GM18870 (cell line): ENCODE measurements at regions not wholly inside any gene's neighbourhood (a gene's known extent, or its start where the extent isn't known, plus 50 kb on each side); places are given as distances from the start of the nearest gene placed in this dataset.
"Not testable (repeated sequence)": the region's sequence is repeated elsewhere in the genome, so short reads cannot be mapped to it uniquely, and the experiment has no call there.

Experiments
- ATAC-seq: cut with Tn5 transposase; IDR thresholded peaks from one replicate; pipeline ENCODE4 v1.9.1; 2021; ENCODE audit warnings: moderate library complexity; ENCODE audit not compliant: unreplicated experiment

DNA sequence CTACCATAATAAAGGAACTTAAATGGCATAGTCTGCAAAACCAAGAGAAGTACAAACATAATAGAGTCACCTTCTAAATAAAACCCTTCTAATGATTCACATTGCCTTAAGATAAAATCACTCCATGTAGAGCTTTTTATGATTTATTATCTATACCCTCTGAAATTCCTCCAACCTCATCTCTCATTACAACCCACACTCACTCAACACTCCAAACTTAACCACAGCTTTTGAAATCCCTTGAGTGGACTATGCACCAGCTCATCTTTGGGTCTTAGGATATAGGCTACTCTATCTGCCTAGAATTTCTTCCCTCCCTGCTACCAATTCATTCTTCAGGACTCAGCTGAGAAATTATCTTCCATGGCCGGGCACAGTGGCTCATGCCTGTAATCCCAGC is 122.5 kb downstream of the CETN3 start:
- ATAC-seq, result no peak

GRCh38 chr5:90285581-90285980 is 124.0 kb downstream of the CETN3 start:
- no peak for ATAC-seq

DNA sequence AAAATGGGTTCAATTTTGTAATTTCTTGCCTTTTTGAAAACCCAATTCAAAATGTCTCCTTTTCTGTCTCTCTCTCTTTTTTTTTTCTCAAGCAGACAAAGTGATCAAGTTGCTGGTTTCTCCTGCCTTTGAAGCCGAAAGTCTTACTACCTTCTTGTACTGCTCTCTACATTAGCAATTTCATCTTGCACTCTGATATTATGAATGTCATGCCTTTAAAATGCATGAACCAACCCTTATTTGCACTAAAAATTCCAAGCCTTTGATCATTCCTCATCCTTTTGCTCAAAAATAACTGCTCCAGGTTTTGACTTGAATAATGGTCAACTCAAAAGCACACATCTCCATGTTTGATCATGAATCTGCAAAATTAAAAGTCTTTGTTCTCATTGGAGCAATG is 125.2 kb downstream of the CETN3 start:
- no peak for ATAC-seq

GRCh38 chr5:90279091-90279490 is 130.5 kb downstream of the CETN3 start:
- no peak for ATAC-seq

DNA sequence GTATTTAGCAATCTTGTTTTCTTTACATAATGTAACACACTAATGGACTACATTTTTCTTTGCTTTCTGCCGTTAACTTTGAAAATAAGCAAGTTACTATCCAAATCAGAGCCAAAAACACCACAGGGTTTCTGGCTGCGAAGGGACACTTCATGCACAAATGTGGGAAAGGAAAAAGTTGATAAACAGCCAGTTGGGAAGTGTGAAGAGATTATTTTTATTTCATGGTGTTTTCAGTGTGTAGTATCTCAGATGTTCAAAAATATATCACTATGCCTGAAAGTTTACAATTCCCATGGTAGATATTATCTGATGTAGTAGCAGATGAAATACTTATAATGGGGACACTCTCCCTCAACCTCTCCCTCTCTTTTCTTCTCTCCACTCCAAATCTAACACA is 135.3 kb downstream of the CETN3 start:
- no peak for ATAC-seq

DNA sequence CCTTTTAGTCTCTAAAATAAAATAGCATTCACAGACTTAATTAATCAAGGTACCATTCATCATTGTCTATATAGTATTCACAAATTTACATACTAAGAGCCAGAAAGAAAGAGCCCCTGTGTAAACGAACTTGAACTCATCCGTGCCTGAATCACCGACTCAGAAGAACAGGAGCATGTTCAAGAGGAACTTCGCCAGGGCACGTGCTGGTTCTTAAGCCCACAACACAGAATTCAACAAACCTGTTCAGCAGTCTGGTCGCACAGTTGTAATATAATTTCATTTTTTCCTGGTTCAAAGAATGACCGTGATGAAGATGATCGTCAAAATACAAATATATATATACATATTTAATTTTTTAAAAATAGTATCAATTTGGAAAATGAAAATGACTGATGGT is 141.9 kb downstream of the CETN3 start:
- no peak for ATAC-seq

GRCh38 chr5:90265545-90265857 is 144.1 kb downstream of the CETN3 start:
- ATAC-seq, result no peak

- ATAC-seq, result peak; percentile 68
These were observed 144.6 kb downstream of the CETN3 start for GRCh38 chr5:90264689-90265544.

DNA sequence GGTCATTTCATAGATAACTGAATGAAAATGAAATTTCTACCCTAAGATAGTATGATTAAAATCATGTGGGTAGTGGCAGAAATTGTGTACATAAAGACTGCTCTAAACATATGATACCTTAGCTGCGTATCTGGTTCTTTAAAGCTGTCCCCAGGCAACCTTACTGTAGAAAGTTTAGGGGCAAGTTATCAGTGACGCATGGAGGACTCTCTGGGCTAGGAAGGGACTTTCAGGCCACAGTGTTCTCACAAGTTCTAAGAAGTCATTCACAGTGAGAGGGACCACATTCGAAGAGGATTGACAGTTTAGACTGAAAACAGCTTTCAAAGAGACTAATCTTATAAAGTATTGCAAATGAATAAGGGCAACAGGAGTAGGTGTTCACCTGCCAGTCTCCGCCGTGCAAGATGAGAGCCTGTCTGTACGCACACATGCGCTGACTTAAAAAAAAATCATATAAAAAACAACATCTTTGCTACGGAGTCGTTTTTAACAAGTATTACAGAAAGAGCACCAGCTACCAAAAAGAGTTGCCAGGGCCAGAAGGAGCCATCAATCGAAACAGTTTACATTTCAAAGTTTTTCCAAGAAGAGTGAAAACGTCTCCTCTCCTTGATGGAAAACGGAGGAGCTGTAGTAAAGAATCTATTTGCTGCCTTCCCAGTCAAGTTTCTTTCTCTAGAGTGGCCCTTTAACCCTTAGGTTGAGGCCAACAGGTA is 146.3 kb downstream of the CETN3 start:
- no peak for ATAC-seq

GRCh38 chr5:90251447-90251846 is 158.1 kb downstream of the CETN3 start:
- ATAC-seq, result no peak

GRCh38 chr5:90248640-90249039 is 160.9 kb downstream of the CETN3 start:
- ATAC-seq, result no peak

DNA sequence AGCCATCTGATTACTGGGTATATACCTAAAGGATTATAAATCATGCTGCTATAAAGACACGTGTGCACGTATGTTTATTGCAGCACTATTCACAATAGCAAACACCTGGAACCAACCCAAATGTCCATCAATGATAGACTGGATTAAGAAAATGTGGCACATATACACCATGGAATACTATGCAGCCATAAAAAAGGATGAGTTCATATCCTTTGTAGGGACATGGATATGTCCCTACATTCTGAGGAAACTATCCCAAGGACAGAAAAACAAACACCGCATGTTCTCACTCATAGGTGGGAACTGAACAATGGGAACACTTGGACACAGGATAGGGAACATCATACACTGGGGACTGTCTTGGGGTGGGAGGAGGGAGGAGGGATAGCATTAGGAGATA is 165.7 kb downstream of the CETN3 start:
- ATAC-seq, result not testable (repeated sequence)

DNA sequence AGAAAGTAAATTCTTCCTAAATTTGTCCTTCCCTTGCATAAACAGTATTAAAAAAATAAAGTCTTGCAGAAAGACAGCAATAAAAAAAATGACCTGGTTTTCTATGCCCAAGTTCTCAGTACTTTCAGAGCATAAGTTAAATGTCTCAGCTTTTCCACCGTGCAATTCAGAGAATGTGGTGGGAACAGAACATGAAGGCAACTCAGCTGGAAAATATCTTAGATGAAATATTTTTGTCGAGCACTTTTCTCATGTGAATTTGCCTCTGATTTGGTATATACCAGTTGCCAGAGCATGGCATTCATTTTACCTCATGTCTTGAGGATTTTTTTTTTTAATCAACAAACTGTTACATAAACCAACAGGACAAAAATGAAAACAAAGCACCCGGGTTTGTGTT is 176.1 kb downstream of the CETN3 start:
- ATAC-seq, result no peak

- ATAC-seq, result no peak
These were observed 177.9 kb downstream of the CETN3 start for GRCh38 chr5:90231688-90232087.

- ATAC-seq, result no peak
These were observed 181.9 kb downstream of the CETN3 start for GRCh38 chr5:90227683-90228082.

DNA sequence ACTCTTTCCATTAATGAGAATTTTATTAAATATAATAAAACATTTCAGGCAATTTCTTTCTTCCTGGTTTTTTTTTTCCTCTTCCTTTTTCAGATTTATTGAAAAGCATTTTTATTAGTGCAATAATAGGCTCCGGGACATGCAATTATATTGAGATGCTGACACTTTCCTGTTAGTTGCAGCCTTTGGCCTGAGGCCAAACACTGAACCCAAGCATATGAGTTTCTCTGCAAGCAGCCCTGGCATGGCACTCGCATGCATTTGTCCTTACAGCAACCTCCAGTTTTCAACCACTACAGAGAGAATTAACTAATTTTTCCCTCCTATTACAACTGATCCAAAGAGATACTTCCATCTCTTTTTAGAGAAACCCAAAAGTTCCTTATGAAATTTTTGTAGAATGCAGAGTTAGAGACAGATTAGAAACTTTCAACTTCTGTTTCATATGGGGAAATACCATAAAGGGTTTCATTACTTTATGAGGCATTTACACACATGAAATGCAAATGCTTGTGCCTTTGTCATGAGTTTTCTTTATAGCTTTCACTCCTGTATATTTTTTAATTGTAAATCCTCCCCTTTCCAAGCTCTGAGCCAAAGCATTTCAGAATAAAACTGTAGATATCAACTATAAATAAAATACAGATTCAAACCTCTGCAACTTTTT is 183.0 kb downstream of the CETN3 start:
- ATAC-seq, result no peak

GRCh38 chr5:90224342-90224741 is 185.2 kb downstream of the CETN3 start:
- ATAC-seq, result no peak

DNA sequence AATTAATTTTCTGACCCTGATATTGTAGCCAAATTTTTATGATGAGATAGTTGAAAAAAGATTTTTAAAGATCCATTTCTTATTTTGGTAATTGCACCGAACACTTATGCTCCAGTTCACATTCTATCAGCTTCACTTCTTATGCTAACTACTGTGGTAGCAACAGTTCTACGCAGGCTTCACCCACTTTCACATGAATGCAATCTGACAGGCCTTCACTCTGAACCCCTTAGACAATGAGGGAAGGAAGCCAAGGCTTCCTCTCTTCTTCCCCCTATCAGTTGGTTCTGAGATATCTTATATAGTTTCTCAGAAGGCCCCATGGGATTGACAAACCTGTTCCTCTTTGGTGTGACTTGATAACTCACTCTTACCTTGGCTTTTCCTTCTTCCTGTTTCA is 185.8 kb downstream of the CETN3 start:
- no peak for ATAC-seq

GRCh38 chr5:90221951-90222350 is 187.6 kb downstream of the CETN3 start:
- no peak for ATAC-seq

GRCh38 chr5:90220554-90220953 is 189.0 kb downstream of the CETN3 start:
- no peak for ATAC-seq

- ATAC-seq, result no peak
These were observed 194.6 kb downstream of the CETN3 start for GRCh38 chr5:90214991-90215390.

DNA sequence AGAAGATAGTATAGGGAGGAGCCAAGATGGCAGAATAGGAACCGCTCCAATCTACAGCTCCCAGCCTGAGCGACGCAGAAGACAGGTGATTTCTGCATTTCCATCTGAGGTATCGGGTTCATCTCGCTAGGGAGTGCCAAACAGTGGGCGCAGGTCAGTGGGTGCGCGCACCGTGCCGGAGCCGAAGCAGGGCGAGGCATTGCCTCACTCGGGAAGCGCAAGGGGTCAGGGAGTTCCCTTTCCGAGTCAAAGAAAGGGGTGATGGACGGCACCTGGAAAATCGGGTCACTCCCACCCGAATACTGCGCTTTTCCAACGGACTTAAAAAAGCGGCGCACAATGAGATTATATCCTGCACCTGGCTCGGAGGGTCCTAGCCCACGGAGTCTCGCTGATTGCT is 201.2 kb downstream of the CETN3 start:
- not testable (repeated sequence) for ATAC-seq
